Ishikawa (cell line): ENCODE measurements at regions not wholly inside any gene's neighbourhood (a gene's known extent, or its start where the extent isn't known, plus 50 kb on each side); places are given as distances from the start of the nearest gene placed in this dataset.

Experiments used
- CREB1 ChIP-seq: IDR thresholded peaks from 2 replicates; pipeline ENCODE4 v1.6.1; 2012; ENCODE audit warnings: low read depth
- EP300 ChIP-seq: IDR thresholded peaks from 2 replicates; pipeline ENCODE4 v1.6.1; 2012; ENCODE audit warnings: borderline replicate concordance
- FOXM1 ChIP-seq: IDR thresholded peaks from 2 replicates; pipeline ENCODE4 v1.6.1; 2012; ENCODE audit warnings: low read depth, borderline replicate concordance
- TCF12 ChIP-seq: IDR thresholded peaks from 2 replicates; pipeline ENCODE4 v1.6.1; 2012; ENCODE audit warnings: low read depth
- TEAD4 ChIP-seq: IDR thresholded peaks from 2 replicates; pipeline ENCODE4 v1.6.1; 2012
- YY1 ChIP-seq: IDR thresholded peaks from 2 replicates; pipeline ENCODE4 v1.6.1; 2012; ENCODE audit warnings: low read depth
- TF ChIP-seq, protein P1 (sequence below): IDR thresholded peaks from 2 replicates; pipeline ENCODE4 v1.6.1; 2012; ENCODE audit warnings: low read depth, mild to moderate bottlenecking
- TF ChIP-seq, protein P2 (sequence below): IDR thresholded peaks from 2 replicates; pipeline ENCODE4 v1.6.1; 2012
- TF ChIP-seq, protein P3 (sequence below): IDR thresholded peaks from 2 replicates; pipeline ENCODE4 v1.6.1; 2012

DNA sequence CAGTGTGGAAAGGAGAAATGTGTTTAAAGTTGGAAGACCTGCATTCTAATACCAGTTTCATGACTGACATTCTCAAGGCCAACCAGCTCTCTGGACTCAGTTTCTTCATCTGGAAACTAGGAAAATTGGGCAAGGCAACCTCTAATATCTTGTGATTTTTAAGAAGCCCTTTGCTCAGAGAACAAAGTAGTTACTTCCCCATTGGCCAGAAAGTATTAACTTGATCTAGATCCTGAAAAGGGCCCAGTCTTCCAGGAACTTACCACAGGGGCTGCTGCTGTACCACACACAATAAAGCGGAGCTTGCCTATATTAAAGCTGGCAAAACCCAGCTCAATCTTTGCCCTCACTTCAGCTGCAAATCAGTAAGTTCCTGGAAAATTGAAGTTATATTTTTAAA lies 155.6 kb upstream of the ADO start:
- TF ChIP-seq EP300: no peak
- TF ChIP-seq, protein P1, sequence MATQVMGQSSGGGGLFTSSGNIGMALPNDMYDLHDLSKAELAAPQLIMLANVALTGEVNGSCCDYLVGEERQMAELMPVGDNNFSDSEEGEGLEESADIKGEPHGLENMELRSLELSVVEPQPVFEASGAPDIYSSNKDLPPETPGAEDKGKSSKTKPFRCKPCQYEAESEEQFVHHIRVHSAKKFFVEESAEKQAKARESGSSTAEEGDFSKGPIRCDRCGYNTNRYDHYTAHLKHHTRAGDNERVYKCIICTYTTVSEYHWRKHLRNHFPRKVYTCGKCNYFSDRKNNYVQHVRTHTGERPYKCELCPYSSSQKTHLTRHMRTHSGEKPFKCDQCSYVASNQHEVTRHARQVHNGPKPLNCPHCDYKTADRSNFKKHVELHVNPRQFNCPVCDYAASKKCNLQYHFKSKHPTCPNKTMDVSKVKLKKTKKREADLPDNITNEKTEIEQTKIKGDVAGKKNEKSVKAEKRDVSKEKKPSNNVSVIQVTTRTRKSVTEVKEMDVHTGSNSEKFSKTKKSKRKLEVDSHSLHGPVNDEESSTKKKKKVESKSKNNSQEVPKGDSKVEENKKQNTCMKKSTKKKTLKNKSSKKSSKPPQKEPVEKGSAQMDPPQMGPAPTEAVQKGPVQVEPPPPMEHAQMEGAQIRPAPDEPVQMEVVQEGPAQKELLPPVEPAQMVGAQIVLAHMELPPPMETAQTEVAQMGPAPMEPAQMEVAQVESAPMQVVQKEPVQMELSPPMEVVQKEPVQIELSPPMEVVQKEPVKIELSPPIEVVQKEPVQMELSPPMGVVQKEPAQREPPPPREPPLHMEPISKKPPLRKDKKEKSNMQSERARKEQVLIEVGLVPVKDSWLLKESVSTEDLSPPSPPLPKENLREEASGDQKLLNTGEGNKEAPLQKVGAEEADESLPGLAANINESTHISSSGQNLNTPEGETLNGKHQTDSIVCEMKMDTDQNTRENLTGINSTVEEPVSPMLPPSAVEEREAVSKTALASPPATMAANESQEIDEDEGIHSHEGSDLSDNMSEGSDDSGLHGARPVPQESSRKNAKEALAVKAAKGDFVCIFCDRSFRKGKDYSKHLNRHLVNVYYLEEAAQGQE: no peak
- no peak for TF ChIP-seq TEAD4
- no peak for TF ChIP-seq TCF12
- no peak for TF ChIP-seq YY1
- TF ChIP-seq, protein P2, sequence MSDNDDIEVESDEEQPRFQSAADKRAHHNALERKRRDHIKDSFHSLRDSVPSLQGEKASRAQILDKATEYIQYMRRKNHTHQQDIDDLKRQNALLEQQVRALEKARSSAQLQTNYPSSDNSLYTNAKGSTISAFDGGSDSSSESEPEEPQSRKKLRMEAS: no peak
- TF ChIP-seq, protein P3, sequence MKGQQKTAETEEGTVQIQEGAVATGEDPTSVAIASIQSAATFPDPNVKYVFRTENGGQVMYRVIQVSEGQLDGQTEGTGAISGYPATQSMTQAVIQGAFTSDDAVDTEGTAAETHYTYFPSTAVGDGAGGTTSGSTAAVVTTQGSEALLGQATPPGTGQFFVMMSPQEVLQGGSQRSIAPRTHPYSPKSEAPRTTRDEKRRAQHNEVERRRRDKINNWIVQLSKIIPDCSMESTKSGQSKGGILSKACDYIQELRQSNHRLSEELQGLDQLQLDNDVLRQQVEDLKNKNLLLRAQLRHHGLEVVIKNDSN: no peak
- no peak for TF ChIP-seq FOXM1
- TF ChIP-seq CREB1: no peak
